GM13977 (cell line): ENCODE measurements at regions not wholly inside any gene's neighbourhood (a gene's known extent, or its start where the extent isn't known, plus 50 kb on each side); places are given as distances from the start of the nearest gene placed in this dataset.
A peak's percentile ranks its signal among the peaks of the same experiment; 100 is the strongest.

Experiments
- DNase-seq: peaks from one replicate; pipeline ENCODE4 v3.0.0; 2012; ENCODE audit warnings: low spot score
- in situ Hi-C: fragments of 300-500 bp; cut with MboI; formaldehyde crosslinking; loops from one replicate; pipeline ENCODE4 v1.12.0; 2022; ENCODE audit warnings: low sequenced_read_pairs, low pct_unique_long_range_greater_than_20kb, mixed read lengths, inconsistent platforms; ENCODE audit not compliant: unreplicated experiment
- TF ChIP-seq, protein P1 (sequence below): IDR thresholded peaks from 2 replicates; pipeline ENCODE4 v1.5.1; 2012; ENCODE audit warnings: mild to moderate bottlenecking, control low read depth; ENCODE audit not compliant: insufficient read depth; ENCODE audit errors: extremely low read depth, missing control alignments

DNA sequence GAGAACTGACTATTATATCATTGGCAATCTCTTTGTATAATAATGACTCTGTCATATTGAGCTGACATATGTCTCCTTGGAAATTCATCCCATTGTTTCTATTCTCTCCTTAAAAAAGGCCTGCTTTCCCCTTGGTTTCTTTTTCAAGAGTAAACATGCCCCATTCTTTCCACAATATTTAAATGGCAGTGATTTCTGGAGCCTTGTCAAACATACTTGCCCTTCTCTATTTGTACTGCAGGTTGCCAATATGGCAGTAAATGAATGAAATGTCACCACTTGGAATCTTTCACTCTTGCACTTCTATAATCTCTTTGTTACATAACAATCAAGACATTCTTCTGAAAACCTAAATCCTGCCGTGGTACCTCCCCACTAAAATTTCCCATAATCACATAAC lies 1265.1 kb upstream of the CDH8 start:
- TF ChIP-seq, protein P1, sequence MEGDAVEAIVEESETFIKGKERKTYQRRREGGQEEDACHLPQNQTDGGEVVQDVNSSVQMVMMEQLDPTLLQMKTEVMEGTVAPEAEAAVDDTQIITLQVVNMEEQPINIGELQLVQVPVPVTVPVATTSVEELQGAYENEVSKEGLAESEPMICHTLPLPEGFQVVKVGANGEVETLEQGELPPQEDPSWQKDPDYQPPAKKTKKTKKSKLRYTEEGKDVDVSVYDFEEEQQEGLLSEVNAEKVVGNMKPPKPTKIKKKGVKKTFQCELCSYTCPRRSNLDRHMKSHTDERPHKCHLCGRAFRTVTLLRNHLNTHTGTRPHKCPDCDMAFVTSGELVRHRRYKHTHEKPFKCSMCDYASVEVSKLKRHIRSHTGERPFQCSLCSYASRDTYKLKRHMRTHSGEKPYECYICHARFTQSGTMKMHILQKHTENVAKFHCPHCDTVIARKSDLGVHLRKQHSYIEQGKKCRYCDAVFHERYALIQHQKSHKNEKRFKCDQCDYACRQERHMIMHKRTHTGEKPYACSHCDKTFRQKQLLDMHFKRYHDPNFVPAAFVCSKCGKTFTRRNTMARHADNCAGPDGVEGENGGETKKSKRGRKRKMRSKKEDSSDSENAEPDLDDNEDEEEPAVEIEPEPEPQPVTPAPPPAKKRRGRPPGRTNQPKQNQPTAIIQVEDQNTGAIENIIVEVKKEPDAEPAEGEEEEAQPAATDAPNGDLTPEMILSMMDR, result no peak
- no peak for DNase-seq
- in situ Hi-C loops, result no loop called here

DNA sequence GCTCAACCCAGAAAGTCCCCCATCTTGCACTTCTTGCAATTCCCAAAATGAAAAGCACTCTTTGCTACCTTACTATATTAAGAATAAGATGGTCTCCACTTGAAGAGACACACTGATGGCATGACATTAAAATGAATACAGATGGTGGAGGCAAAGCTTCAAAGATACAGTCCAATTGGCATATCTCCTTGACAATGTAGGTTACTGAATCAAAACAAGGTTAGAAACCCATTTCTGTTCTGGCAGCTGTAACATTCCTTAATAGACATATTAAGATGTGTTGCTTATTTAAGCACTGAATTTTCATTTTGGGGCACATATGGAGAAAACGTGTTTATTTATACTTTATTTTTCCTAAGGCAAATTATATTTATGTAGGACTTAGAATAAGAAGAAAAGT lies 1262.8 kb upstream of the CDH8 start:
- TF ChIP-seq, protein P1, result no peak
- no peak for DNase-seq
- in situ Hi-C loops, result no loop called here

GRCh38 chr16:63292036-63292435 lies 1255.8 kb upstream of the CDH8 start:
- in situ Hi-C loops, result no loop called here
- no peak for DNase-seq
- TF ChIP-seq, protein P1, result no peak

DNA sequence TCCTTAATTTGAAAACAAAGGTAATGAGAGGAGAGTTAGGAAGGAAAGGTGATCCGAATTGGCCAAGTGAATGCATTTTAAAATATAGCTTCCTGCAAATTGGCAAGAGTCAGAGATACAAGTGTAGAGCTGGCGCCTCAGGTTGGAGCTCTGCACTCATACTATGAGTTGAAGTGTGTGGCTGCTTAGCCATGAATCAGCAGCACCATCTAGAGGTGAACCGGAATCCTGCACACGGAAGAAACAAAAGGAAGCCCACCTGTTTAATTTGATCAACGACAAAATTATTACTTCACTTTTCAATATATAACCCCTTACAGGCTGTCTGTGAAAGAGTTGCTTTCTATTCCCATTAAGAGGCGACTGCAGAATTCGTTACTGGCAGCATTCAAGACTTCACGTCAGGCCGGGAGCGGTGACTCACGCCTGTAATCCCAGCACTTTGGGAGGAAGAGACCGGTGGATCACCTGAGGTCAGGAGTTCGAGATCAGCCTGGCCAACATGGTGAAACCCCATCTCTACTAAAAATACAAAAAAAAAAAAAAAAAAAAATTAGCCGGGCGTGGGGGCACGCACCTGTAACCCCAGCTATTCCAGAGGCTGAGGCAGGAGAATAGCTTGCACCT lies 1253.7 kb upstream of the CDH8 start:
- in situ Hi-C loops, result no loop called here
- TF ChIP-seq, protein P1, result peak; percentile 75
- peak; percentile 19 for DNase-seq

DNA sequence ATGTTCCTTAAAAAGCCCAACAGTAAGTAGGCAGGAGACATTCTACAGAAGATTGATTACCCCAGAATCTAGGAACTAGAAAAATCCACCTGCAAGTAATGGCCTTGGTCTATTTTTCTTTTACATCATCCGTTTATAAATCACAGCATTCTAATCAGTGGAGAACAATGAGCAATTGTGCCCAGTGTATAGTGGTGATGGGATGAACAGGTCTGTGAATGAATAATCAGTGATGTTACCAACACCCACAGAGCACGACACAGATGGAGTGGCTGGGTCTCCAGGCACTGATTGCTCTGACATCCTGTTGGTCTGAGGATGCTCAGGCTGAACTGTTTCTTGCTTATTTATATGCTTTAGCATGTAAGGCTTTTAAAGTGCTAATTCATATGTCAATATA lies 1251.2 kb upstream of the CDH8 start:
- in situ Hi-C loops, result no loop called here
- TF ChIP-seq, protein P1, result no peak

DNA sequence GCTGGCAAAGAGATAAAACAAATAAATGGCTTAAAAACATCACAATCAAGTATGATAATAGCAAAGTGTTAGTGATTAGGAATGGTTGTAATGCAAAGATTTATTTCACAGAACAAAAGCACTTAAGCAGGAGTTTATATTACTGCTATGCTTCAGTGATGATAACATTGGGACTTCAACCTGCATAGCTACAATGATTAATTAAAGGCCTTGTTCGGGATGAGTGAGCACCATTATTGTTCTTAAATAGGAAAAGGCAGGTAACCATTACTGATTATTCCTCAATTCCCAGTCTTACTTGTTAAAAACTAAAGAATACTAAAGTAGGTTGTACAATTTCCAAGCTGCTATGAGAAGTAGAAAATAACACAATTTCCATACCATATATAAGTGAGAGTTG lies 1247.5 kb upstream of the CDH8 start:
- TF ChIP-seq, protein P1, result no peak
- in situ Hi-C loops, result no loop called here

More for the DNA sequence above, 1251.2 kb upstream of the CDH8 start:
- no peak for DNase-seq

More for the DNA sequence above, 1247.5 kb upstream of the CDH8 start:
- no peak for DNase-seq
